Upper lobe of left lung (tissue), 4 donors: ENCODE measurements at regions not wholly inside any gene's neighbourhood (a gene's known extent, or its start where the extent isn't known, plus 50 kb on each side); places are given as distances from the start of the nearest gene placed in this dataset.

Experiments
- CTCF ChIP-seq, 6 experiments: fragments of 450-650 bp in 4 of 6; fragments of 200-600 bp in 2 of 6; sonication (generic) in 2 of 6; IDR thresholded peaks; one replicate each; pipeline ENCODE4 v1.5.1; 2016 to 2019; ENCODE audit warnings: antibody characterized with exemption in 6 of 6
- EP300 ChIP-seq, 4 donors: sonication (generic); formaldehyde crosslinking; IDR thresholded peaks; one replicate each; pipeline ENCODE4 v1.5.1; 2017; ENCODE audit warnings: antibody characterized with exemption in 4 of 4, control low read depth in 2 of 4
- POLR2A ChIP-seq, 4 donors: fragments of 450-650 bp; IDR thresholded peaks; one replicate each; pipeline ENCODE4 v1.5.1; 2016 to 2017; ENCODE audit warnings: antibody characterized with exemption in 4 of 4, mild to moderate bottlenecking in 2 of 4
- POLR2AphosphoS5 ChIP-seq, 2 donors: sonication (generic); formaldehyde crosslinking; IDR thresholded peaks; one replicate each; pipeline ENCODE4 v1.5.1; 2017; ENCODE audit warnings: antibody characterized with exemption in 2 of 2

DNA sequence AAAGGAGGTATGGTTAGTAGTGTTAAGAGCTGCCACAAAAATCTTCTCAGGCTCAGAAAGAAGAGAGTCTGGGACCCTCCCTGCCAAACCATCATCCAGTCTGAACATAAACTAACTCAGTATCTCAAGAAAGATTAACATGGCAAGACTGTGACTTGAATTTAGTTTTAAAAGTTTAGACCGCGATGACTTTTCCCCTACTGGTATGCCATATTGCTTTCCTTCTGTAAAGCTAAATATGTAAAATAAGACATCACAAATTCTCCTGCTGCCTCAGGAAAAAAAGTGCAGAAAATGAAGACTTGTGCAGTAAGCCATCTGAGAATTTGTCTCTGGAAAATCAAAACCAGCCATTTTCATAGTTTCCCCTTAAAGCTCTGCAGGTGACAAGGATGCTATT, 85.2 kb upstream of the STARD4 start:
- TF ChIP-seq CTCF (IDR thresholded peaks at IDR 0.05): no peak
- TF ChIP-seq POLR2A (IDR thresholded peaks at IDR 0.05): no peak
- no peak for TF ChIP-seq POLR2AphosphoS5 (IDR thresholded peaks at IDR 0.05)
- no peak for TF ChIP-seq EP300 (IDR thresholded peaks at IDR 0.05)
